ENCODE measurements at regions not wholly inside any gene's neighbourhood (a gene's known extent, or its start where the extent isn't known, plus 50 kb on each side); places are given as distances from the start of the nearest gene placed in this dataset.

GRCh38 chr4:149173241-149174013, 642.2 kb downstream of the IQCM start:
- Histone ChIP-seq H3K9me3 (no peaks in the 10 kb centered on the region), H3K4me1 (ENCODE audit: insufficient read depth) (no peaks in the 10 kb centered on the region), H3K36me3 (no peaks in the 10 kb centered on the region), H3K27ac (no peak overlapping the region), H3K27me3 (no peaks in the 10 kb centered on the region), H3K4me3 (no peak overlapping the region)
- TF ChIP-seq POLR2A (IDR thresholded peaks at IDR 0.05) (no peak), EP300 (IDR thresholded peaks at IDR 0.05) (no peak), CTCF (IDR thresholded peaks at IDR 0.05) (no peak)
- intact Hi-C loops (cut with DNase I): no loop called here
- no peak for DNase-seq
- WGBS, 3 donors: 80 to 87% (median 86%) methylated on average over 6 of the region's 6 CpGs

GRCh38 chr4:149168645-149169044, 647.0 kb downstream of the IQCM start:
- H3K36me3 ChIP-seq: no peaks in the 10 kb centered on the region
- H3K4me3 ChIP-seq: no peak overlapping the region
- H3K9me3 ChIP-seq: no peaks in the 10 kb centered on the region
- no peak overlapping the region for H3K27ac ChIP-seq
- DNase-seq: no peak
- 92 to 97% (median 96%) methylated on average over 2 of the region's 2 CpGs for WGBS, 3 donors
- TF ChIP-seq POLR2A (IDR thresholded peaks at IDR 0.05) (no peak), CTCF (IDR thresholded peaks at IDR 0.05) (no peak), EP300 (IDR thresholded peaks at IDR 0.05) (no peak)
- intact Hi-C loops (cut with DNase I): no loop called here
- H3K27me3 ChIP-seq: no peaks in the 10 kb centered on the region
- H3K4me1 ChIP-seq (ENCODE audit: insufficient read depth): no peaks in the 10 kb centered on the region

- no peaks in the 10 kb centered on the region for H3K4me1 ChIP-seq (ENCODE audit: insufficient read depth)
- H3K27ac ChIP-seq: no peak overlapping the region
- H3K27me3 ChIP-seq: no peaks in the 10 kb centered on the region
- WGBS, 3 donors: 77 to 86% (median 83%) methylated on average over 2 of the region's 2 CpGs
- DNase-seq: no peak
- no peaks in the 10 kb centered on the region for H3K36me3 ChIP-seq
- intact Hi-C loops (cut with DNase I): no loop called here
- no peak overlapping the region for H3K4me3 ChIP-seq
- no peaks in the 10 kb centered on the region for H3K9me3 ChIP-seq
- no peak for TF ChIP-seq EP300 (IDR thresholded peaks at IDR 0.05)
- TF ChIP-seq POLR2A (IDR thresholded peaks at IDR 0.05): no peak
- no peak for TF ChIP-seq CTCF (IDR thresholded peaks at IDR 0.05)
These were observed 648.8 kb downstream of the IQCM start for GRCh38 chr4:149166876-149167275.

GRCh38 chr4:149166365-149166764, 649.3 kb downstream of the IQCM start:
- 29 to 56% (median 38%) methylated on average over 1 of the region's 1 CpG for WGBS, 3 donors
- H3K9me3 ChIP-seq: no peaks in the 10 kb centered on the region
- H3K36me3 ChIP-seq: no peaks in the 10 kb centered on the region
- H3K27me3 ChIP-seq: no peaks in the 10 kb centered on the region
- no peak overlapping the region for H3K4me3 ChIP-seq
- intact Hi-C loops (cut with DNase I): no loop called here
- no peaks in the 10 kb centered on the region for H3K4me1 ChIP-seq (ENCODE audit: insufficient read depth)
- H3K27ac ChIP-seq: no peak overlapping the region
- TF ChIP-seq CTCF (IDR thresholded peaks at IDR 0.05) (no peak), EP300 (IDR thresholded peaks at IDR 0.05) (no peak), POLR2A (IDR thresholded peaks at IDR 0.05) (no peak)
- DNase-seq: no peak
